GM13976 (cell line): ENCODE measurements at regions not wholly inside any gene's neighbourhood (a gene's known extent, or its start where the extent isn't known, plus 50 kb on each side); places are given as distances from the start of the nearest gene placed in this dataset.

Source experiments
- DNase-seq: peaks from one replicate; pipeline ENCODE4 v3.0.0; 2012; ENCODE audit warnings: low spot score
- CTCF ChIP-seq: IDR thresholded peaks from 2 replicates; pipeline ENCODE4 v1.5.1; 2012; ENCODE audit warnings: borderline replicate concordance, mild to moderate bottlenecking; ENCODE audit not compliant: insufficient read depth; ENCODE audit errors: extremely low read depth, missing control alignments, control extremely low read depth
- in situ Hi-C: fragments of 300-500 bp; cut with MboI; formaldehyde crosslinking; loops from one replicate; pipeline ENCODE4 v1.12.0; 2022; ENCODE audit warnings: low sequenced_read_pairs, mixed read lengths, inconsistent platforms; ENCODE audit not compliant: unreplicated experiment

GRCh38 chr11:22920939-22921565 is 60.8 kb upstream of the CCDC179 start:
- peak; percentile 32 for DNase-seq
- in situ Hi-C loops, result no loop called here
- TF ChIP-seq CTCF, result peak; percentile 69

- TF ChIP-seq CTCF, result no peak
- DNase-seq, result no peak
- in situ Hi-C loops, result no loop called here
These were observed 62.4 kb upstream of the CCDC179 start for GRCh38 chr11:22922672-22923071.

GRCh38 chr11:22923561-22923960 is 63.3 kb upstream of the CCDC179 start:
- no peak for TF ChIP-seq CTCF
- DNase-seq, result no peak
- in situ Hi-C loops, result no loop called here

GRCh38 chr11:22926341-22926740 is 66.1 kb upstream of the CCDC179 start:
- in situ Hi-C loops, result no loop called here
- TF ChIP-seq CTCF, result no peak
- DNase-seq, result no peak

GRCh38 chr11:22927793-22928192 is 67.5 kb upstream of the CCDC179 start:
- in situ Hi-C loops, result no loop called here
- no peak for TF ChIP-seq CTCF
- no peak for DNase-seq

GRCh38 chr11:22928207-22928917 is 68.1 kb upstream of the CCDC179 start:
- TF ChIP-seq CTCF, result no peak
- DNase-seq, result no peak
- in situ Hi-C loops, result no loop called here
